Stimulated activated CD4-positive, alpha-beta T cell treated with anti-CD3 and anti-CD28 coated beads, Interleukin-1b, Interleukin-23, amount 100 ng/mL, for 48 hours (primary cell): ENCODE measurements at regions not wholly inside any gene's neighbourhood (a gene's known extent, or its start where the extent isn't known, plus 50 kb on each side); places are given as distances from the start of the nearest gene placed in this dataset.
"Not testable (repeated sequence)": the region's sequence is repeated elsewhere in the genome, so short reads cannot be mapped to it uniquely, and the experiment has no call there.

Source experiments
- DNase-seq: peaks from one replicate; pipeline ENCODE4 v3.0.0-alpha.2; 2020

DNA sequence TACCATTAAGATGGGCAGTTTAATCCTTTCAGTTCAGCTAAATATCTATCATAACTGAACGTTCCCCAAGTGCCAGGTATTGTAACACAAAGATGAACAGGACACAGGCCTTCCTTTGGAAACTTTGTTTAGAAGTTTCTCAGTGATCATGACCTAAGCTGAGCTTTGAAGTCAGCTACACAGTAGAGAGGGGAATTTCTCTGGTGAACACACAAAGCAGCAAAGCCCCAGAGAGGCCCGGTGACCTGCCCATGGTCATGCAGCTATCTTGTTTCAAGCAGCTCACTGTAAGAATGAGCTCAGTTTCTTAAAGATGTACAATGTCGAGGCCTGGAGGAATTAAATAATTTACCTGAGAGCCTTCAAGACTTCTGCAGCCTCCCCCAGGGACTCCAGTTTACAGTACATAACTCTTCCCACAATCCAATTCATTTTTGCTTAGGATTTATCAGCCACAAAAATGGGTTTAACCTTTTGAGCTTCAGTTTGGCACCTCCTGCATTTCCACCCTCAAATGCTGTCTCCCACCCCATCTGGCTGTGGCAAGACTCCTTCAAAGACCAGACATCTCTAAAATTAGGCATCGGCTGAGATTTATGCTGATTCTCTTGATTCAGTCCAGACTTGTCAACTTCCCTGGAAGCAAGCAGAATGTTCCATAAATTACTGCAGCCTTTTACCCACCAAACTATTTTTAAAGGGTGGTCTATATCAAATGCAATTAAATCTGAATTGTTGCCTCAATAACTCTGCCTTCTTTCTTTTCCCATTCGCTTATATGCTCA is 325.6 kb downstream of the TXNL1 start:
- no peak for DNase-seq

DNA sequence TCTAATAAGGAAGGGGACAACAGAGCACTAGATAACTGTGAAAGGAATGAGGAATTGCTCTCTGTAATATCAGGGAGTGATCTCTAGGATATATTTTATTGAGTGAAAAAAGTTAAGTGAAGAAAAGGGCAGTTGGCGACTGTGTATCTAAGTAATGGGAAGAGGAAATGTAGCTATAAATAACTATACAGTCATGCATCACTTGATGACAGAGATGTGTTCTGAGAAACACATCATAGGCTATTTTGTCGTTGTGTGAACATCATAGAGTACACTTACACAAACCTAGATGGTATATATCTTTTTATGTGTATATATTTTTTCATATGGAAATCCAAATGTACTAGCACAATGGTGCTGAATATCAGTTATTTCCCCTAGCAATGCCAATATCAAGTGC is 329.3 kb downstream of the TXNL1 start:
- no peak for DNase-seq

DNA sequence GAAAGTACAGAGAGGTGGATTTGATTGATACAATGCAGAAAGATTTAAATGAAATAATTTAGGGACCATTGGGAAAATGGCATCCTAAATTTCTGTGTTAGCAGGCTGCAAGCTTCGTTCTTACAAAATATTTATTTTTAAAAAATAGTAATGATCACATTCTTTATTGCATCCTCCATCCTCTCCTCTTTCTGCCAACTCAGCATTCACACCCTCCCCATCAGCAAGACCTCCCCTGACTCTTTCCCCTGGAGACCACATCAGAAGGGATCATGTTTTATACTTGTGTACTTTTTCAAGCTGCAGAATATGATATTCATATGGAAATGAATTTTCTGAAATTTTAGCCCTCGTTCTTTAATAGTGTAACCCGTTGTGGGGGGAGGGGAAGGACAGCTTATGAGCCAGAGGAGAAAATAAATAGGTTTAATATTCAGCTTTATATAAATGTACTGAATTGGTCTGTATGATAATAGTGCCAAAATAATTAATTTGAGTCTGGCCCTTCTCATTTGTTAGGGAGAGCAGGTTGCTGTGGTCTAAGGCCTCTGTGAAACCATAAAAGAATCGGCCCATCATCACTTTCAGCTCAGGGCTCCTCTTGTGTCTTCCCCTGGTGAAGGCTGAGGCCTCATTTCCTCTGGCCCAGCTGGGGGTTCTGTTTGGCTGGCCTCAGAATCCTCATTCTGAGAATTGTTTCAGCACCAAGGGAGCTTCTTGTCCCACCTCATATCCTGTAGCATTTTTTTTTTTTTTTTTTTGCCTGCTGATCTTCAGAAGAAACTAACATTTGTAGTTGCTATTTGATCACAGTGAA is 330.8 kb downstream of the TXNL1 start:
- DNase-seq: no peak

DNA sequence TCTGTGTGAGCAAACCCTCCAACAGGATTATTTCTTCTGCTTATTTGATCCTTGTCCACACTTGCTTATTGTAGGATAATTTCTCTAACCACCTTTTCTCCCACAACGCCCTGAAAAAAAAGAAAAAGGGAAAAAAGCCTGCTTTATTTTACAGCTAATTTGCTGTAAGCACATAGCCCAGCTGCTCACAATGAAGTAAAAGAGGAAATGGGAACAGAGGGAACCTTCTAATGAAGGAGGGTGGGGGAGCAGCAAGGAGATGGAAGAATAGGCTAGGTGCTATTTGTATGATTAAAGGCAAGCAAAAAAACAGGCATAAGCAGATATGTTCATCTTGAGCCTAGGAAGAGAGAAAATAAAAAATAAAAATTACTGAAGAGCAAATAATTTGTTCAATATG is 331.6 kb downstream of the TXNL1 start:
- DNase-seq: no peak

DNA sequence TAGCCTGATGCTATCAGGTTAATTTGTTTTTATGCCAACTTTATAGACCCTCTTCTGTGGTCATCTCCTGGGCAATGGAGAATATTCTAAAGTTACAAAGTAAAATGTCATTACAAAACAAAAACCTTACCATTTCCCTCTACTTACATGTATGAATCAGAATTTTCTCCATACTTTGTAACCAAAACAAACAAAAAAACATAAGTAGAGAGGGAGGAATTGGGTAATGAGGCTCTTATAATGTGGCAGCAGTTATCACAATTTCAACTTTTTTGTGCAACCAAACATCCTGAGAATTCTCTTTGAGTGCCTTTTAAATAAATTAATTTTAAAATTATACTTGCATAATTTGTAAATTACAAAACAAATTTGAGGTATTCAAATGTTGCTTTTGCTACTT is 332.8 kb downstream of the TXNL1 start:
- no peak for DNase-seq

DNA sequence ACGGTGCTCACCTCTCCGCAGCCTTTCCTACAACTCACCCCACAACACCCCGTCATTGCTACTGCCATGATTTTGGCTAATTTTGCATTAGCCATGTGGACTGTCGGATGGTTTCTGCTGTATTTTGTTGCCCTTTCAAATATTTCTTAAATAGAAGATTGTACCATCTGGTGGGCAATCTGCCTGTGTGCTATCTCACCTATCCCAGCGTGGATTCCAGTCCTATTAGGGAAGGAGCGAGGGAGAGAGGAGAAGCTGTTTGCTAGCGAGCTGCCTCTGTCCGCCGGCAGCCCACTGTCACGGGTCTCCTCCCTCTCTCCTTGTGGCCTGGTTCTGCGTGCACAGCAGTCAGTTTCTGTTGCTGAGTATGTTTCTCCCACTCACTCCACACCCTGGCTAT is 336.2 kb downstream of the TXNL1 start:
- no peak for DNase-seq

DNA sequence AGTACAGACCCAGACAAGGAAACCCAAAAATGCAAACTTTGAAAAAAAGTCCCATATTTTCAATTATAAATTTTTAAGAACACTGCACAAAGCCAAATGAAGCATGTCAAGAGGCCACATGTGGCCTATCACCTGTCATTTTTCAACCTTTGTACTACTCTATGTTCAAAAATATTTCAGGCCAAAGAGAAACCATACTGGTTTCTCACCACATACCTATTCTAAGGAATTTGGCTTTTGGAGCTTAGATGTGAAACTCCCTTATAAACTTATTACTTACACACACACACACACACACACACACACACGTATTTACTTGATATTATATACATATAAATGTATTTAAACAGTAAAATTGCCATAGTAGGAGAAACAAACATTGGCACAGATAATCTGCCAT is 338.7 kb downstream of the TXNL1 start:
- no peak for DNase-seq

DNA sequence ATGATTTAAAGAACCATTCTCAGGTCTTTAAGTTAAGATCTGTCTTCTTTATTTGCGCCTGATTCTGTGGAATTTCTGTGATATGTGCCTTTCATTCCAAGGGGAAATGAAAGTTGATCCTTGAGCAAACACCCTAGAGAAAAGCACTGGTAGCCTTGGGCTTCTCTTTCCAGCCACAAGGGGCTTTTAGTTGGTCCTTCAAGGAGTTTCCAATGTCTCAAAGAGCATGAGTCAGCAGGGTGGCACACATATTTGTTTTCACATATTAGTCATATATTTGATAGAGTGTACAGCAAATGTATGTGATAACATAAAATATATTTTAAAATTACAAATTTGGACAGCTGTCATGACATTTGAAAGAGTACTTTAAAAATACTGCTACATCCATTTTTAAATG is 339.5 kb downstream of the TXNL1 start:
- no peak for DNase-seq

DNA sequence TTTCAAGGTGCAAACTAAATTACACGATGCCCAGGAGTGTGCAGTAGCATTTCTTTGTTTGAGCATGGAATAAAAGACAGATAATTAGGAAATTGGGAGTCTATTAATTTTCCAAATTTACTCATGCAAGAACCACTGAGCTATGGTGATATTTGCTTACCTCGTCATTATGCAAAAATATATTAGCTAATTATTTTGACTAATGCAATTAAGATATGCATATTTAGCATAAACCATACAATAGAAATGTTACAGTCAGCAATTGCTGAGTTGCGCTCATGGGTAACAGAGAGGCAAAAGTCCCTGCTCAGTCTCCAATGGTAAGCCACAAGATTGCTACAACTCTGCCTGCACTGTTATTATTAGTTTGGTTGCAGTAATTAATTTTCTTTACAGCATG is 342.0 kb downstream of the TXNL1 start:
- no peak for DNase-seq

DNA sequence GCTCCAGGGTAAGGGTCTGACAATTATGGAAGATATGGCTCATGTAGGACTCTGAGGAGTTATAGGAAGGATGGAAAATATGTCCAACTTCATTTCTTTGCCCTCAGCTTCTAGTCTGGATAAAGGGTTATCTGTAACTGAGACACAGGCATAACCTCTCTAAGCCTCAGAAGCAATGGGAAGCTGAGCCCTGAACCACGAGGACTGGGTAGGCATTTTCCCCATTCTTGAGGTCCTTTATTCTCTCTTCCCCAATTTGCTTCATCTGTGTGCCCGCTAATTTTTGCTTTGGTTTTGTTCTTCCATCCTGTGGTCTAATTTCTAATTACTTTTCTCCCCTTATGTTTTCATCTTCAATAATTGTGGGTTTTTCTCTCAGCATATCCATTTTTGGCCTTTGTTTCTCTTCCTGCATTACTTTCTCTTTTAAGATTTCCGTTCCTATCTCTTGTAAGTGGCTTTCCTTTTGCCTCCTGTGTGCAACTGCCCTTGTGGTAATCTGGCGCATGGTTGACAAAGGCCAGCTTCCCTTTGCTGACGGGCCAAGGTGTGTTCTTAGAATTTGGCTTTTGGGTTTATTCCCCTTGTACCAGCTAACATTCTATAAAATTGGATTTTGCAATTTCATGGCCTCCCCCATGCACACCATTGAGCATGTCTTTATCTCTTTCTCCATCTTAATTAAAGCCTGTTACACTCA is 343.8 kb downstream of the TXNL1 start:
- no peak for DNase-seq

DNA sequence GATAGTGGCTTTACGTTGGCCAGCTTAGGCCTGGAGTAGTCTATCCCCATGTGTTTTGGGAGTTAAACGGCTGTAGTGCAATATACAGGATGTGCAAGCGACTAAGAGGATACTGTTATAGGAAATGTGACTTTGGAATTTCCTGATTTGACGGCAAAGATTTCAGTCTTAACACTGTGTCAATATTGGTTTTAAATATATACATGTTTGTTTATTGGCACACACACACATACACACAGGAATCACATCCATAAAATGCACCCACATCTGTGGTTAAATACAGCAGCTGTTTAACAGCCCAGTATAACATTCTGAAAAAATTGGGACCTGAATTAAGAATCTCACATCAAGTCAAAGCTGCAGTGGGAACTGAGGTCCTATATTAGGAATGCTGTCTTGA is 347.1 kb downstream of the TXNL1 start:
- no peak for DNase-seq

DNA sequence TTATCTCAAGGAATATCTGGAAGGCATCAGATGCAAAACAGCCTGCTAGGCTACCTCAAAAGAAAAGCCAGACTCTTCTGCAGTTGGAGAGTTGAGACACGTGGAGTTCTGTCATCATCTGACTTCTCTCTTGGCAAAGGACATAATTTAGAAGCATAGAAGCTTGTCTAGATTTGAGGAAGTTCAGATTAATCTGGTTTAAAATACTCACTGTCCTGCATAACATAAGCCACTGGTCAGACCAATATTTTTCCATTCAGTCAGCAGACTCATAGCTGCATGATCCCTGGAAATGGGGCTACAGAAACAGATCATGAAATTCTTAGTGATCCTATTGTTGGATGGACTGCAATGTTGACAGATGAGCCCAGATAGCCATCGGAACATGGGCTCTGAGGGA is 349.0 kb downstream of the TXNL1 start:
- no peak for DNase-seq

DNA sequence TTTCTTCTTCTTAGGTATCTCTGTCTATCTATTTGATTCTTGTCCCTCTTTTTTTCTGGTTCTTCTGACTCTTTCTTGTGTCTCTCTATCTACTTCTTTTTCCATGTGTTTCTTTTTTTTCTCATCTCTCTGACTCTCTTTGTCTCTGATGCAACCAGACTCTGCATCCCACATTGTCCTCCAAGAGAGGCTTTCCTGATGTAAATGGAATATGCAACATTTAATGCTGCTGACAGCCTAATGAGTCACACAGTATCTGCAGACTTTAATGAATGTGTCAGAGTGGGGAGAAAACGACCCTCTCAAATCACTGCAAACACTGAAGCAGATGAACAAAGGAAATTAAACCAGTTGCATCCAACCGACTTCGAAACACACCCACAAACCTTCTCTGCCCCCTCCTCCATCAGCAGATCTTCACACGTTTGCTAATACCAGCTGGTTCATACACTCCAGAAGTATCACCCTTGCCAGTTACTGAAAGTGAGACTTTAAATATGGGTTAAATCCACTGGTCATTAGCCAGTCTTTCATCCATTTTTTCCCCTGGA is 351.5 kb downstream of the TXNL1 start:
- DNase-seq: no peak

DNA sequence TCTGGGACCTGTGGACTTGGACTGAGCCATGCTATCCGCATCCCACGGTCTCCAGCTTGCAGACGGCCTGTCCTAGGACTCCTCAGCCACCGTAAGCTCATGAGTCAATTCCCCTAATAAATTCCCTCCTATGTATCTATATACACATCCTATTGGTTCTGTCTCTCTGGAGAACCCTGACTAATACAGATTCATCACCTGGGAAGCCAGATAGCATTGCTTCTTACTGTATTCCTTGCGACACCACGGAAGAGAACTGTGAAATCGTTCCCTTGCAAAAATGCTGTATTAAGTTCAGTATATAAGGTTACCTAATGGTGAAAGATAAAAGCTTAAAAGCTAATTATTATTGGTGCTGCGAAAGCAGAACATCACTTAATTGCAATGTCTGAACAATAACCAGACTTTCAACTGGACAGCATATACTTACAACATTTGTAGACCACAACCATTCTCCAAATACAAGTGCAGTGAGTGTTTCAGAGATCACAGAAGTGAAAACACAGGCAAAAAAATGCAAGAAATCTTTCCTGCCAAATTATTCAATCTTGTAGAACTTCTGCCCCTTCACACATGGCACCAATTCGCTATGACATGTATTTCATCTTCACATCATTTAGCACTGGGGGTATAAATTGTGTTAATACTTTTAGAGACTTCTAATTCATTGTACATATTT is 352.9 kb downstream of the TXNL1 start:
- DNase-seq: no peak

DNA sequence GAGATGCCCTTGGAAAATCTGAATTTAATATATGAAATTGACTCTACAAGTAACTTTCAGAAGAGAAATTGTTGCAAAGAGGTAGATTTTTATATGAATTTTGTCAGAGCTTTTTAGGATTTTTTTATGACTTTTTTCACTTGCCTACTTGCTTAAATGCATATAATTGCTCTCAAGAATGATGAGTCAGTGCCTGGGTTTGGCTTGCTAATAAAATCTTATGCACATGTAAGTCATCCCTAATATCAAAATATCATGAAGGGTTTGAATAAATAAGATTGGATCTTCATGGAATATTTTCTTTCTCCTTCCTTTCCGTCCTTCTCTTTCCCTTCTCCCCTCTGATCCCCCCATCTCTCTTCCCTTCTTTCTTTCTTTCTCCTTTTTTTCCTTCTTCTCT is 354.1 kb downstream of the TXNL1 start:
- no peak for DNase-seq

DNA sequence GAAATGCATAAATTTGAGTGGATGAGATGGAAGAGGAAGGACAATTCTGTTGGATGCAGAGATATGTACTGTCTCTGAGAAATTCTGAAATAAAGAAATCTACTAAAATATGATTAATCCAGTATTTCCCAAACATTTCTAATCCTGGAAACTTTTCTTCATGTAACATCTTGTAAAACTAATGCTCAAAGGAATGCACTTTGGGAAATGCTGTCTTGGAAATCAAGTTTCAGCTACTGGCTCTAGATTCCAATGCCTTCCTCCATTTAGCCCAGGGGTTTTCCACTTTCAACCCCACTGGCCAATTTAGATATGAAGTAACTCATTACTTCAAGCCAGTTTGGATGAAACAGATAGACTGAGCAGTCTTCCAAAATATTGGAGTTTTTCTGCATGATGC is 355.1 kb downstream of the TXNL1 start:
- DNase-seq: no peak

DNA sequence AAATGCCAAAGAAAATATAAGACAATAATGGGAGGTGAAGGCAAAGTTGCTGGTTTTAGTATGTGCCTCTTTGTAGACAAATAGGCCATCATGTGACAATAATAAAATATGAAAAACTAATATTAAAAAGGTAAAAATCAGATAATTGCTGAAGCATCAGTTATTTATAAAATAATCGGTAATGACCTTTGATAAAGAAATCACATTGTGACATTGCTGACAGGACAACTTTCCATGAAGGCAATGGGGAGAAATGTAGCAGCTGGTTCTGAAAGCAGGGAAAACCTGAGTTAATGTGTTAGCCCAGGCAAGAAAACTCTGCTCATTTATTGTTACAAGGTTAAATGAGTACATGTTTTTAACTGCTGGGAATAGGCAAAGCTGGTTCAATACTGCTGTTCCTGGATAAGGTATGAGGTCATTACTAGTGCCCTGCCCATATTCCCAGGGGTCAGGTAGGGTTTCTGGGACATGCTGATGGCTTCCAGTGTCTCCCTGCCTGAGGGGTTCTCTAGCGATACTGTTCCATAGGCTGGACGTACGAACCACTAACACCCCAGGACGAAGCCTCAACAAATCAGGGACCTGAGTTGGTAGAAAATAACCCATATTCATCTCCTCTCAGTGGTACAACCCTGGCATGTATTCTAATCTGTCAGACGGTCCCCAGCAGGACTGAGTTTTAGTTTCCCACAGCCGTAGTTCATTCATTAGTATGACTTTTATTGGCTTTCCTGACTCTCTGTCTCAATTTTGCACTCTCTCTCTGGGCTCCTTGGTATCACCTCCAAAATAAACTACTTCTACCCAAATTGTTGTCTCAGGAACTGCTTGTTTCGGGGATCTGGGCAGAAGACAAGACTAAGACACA is 355.9 kb downstream of the TXNL1 start:
- no peak for DNase-seq

DNA sequence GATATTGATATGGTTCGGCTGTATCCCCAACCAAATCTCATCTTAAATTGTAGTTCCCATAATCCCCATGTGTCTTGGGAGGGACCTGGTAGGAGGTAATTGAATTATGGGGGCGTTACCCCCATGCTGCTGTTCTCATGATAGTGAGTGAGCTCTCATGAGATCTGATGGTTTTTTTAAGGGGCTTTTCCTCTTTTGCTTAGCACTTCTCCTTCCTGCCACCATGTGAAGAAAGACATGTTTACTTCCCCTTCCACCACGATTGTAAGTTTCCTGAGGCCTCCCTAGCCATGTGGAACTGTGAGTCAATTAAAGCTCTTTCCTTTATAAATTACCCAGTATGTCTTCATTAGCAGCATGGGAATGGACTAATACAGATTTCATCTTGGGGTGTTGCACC is 358.6 kb downstream of the TXNL1 start:
- DNase-seq: not testable (repeated sequence)

DNA sequence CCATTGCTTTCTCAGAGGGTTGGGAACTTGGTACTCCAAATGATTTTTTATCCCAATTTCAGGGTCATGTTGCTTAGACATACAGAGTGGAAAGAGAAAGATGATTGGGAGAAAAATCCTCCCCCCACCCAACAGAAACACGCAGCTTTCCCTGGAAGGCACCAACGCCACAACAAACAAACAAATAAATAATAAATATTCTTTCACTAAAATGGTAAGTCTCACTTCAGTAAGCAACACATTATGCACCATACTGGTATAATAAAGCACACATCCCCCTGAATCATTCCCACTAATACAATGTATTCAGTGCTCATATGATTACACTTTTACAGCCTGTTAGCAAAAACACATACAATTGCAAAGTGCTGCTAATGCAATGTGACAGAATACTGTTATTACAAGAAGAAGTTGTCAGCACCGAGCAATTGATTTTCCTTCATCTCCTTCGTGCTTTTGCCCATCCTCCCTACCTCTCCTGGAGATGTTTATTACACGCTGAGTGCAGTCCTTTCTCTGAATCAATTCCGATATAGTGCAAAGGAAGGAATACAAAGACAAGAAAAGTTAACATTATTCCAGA is 359.9 kb downstream of the TXNL1 start:
- DNase-seq: no peak

DNA sequence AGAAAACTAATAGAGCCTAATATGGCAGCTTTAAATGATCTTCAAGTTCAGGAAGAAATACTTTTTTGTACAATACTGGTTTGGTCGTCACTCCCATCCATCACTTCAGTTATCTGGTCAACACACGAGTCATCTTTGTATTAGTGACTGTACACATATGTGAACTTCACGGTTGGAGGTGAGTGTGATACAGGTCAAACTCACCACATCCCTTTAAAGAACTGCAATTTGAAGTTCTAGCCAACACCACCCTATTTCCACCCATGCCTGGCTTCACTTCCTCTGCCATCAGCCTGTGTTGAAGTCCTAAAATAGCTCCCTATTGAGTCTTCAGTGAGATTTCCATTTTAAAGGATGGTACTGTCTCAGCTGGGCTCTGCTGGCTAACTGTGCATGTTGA is 361.9 kb downstream of the TXNL1 start:
- DNase-seq: no peak

DNA sequence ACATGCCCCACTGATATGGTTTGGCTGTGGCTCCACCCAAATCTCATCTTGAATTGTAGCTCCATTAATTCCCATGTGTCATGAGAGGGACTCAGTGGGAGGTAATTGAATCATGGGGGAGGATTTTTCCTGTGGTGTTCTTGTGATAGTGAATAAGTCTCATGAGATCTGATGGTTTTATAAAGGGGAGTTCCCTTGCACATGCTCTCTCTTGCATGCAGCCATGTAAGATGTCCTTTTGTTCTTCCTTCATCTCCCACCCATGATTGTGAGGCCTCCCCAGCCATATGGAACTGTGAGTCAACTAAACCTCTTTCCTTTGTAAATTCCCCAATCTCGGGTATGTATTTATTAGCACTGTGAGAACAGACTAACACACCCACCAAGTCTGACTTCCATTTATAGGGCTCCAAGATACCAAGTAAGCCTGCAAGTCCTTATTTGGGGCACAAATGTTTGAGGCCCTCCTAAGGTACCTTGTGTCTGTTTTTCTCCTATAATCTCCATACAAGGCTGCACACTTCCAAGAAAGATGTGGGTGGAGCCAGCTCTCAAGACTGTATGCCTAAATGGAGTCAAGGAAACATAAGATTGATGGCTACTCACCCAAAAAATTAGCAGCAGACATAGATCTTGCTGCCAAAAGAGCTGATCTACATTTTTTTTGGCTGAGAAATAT is 364.7 kb downstream of the TXNL1 start:
- no peak for DNase-seq
